ENCODE measurements at regions not wholly inside any gene's neighbourhood (a gene's known extent, or its start where the extent isn't known, plus 50 kb on each side); places are given as distances from the start of the nearest gene placed in this dataset.

DNA sequence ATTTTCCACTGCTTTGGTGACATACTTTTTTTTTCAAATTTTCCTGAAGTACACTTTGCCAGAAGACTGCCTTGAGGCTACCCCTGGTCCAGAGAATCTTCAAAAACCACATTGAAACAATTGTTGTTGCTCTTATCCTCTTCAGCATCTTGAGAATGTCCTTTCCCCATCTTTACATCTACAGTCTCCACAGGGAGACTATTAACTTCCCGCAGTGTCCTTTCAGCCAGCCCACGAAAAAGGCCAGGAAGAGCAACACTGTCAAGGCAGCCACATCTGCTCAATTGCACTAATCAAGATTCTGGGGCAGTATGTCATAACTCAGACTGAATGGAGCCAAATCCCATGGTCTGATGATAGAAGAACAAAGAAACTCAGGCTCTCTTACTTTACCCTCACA lies 148.3 kb downstream of the ENC1 start:
- H3K4me2 ChIP-seq (ENCODE audit: low read length), result no peak overlapping the region
- no peak overlapping the region for H3K27ac ChIP-seq (ENCODE audit: low read length)
- no peaks in the 10 kb centered on the region for H3K9me2 ChIP-seq (ENCODE audit: insufficient read depth, low read length)
- no peaks in the 10 kb centered on the region for H4K20me1 ChIP-seq (ENCODE audit: insufficient read depth)
- H3K4me3 ChIP-seq (ENCODE audit: low read length), result no peak overlapping the region
- no peaks in the 10 kb centered on the region for H3F3A ChIP-seq (ENCODE audit: insufficient read depth, low read length, poor library complexity, severe bottlenecking)
- no peak overlapping the region for H2AFZ ChIP-seq (ENCODE audit: low read depth, low read length)
- no peaks in the 10 kb centered on the region for H3K9me3 ChIP-seq (ENCODE audit: low read length)
- no peak overlapping the region for H3K9ac ChIP-seq (ENCODE audit: low read length)
- TF ChIP-seq, protein P1, sequence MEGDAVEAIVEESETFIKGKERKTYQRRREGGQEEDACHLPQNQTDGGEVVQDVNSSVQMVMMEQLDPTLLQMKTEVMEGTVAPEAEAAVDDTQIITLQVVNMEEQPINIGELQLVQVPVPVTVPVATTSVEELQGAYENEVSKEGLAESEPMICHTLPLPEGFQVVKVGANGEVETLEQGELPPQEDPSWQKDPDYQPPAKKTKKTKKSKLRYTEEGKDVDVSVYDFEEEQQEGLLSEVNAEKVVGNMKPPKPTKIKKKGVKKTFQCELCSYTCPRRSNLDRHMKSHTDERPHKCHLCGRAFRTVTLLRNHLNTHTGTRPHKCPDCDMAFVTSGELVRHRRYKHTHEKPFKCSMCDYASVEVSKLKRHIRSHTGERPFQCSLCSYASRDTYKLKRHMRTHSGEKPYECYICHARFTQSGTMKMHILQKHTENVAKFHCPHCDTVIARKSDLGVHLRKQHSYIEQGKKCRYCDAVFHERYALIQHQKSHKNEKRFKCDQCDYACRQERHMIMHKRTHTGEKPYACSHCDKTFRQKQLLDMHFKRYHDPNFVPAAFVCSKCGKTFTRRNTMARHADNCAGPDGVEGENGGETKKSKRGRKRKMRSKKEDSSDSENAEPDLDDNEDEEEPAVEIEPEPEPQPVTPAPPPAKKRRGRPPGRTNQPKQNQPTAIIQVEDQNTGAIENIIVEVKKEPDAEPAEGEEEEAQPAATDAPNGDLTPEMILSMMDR (IDR thresholded peaks at IDR 0.05; ENCODE audit: poor library complexity, severe bottlenecking), result no peak
- H3K36me3 ChIP-seq (ENCODE audit: insufficient read depth, low read length), result no peaks in the 10 kb centered on the region
- H3K27me3 ChIP-seq (ENCODE audit: insufficient read depth, low read depth, low read length), result no peaks in the 10 kb centered on the region
- H3K79me2 ChIP-seq (replicated peaks; ENCODE audit: insufficient read depth, low read length), result no peaks in the 10 kb centered on the region

DNA sequence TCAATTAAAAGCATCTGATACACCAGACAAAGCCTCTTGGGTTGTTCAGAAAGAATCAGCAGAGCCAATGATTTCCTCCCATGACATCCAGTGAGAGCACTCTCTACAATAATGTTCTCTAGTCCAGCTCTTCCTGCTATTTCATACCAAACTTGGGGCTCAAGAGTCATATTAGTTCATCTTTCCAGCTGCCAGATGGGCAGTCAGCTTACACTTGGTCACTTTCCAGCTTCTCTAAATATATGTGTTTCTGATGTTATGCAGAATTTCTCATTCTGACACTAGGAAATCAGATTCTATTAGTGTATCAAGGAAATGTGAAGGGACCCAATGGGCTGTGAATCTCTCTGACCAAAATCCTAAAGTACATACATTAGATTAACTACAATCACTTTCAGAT lies 148.9 kb downstream of the ENC1 start:
- TF ChIP-seq TAF1 (IDR thresholded peaks at IDR 0.05; ENCODE audit: low read depth) (no peak), RAD21 (conservative IDR thresholded peaks at IDR 0.05) (no peak), EZH2 (IDR thresholded peaks at IDR 0.05; ENCODE audit: borderline replicate concordance, insufficient read depth, low read length, poor library complexity, severe bottlenecking) (no peak)
- TF ChIP-seq, protein P2, sequence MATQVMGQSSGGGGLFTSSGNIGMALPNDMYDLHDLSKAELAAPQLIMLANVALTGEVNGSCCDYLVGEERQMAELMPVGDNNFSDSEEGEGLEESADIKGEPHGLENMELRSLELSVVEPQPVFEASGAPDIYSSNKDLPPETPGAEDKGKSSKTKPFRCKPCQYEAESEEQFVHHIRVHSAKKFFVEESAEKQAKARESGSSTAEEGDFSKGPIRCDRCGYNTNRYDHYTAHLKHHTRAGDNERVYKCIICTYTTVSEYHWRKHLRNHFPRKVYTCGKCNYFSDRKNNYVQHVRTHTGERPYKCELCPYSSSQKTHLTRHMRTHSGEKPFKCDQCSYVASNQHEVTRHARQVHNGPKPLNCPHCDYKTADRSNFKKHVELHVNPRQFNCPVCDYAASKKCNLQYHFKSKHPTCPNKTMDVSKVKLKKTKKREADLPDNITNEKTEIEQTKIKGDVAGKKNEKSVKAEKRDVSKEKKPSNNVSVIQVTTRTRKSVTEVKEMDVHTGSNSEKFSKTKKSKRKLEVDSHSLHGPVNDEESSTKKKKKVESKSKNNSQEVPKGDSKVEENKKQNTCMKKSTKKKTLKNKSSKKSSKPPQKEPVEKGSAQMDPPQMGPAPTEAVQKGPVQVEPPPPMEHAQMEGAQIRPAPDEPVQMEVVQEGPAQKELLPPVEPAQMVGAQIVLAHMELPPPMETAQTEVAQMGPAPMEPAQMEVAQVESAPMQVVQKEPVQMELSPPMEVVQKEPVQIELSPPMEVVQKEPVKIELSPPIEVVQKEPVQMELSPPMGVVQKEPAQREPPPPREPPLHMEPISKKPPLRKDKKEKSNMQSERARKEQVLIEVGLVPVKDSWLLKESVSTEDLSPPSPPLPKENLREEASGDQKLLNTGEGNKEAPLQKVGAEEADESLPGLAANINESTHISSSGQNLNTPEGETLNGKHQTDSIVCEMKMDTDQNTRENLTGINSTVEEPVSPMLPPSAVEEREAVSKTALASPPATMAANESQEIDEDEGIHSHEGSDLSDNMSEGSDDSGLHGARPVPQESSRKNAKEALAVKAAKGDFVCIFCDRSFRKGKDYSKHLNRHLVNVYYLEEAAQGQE (IDR thresholded peaks at IDR 0.05; ENCODE audit: borderline replicate concordance), result no peak
- Histone ChIP-seq H3K36me3 (ENCODE audit: insufficient read depth, low read length) (no peaks in the 10 kb centered on the region), H3K4me3 (ENCODE audit: low read length) (no peak overlapping the region), H3K27ac (ENCODE audit: low read length) (no peak overlapping the region), H3K9me2 (ENCODE audit: insufficient read depth, low read length) (no peaks in the 10 kb centered on the region), H4K20me1 (ENCODE audit: insufficient read depth) (no peaks in the 10 kb centered on the region), H3K9me3 (ENCODE audit: low read length) (no peaks in the 10 kb centered on the region), H3K9ac (ENCODE audit: low read length) (no peak overlapping the region), H3F3A (ENCODE audit: insufficient read depth, low read length, poor library complexity, severe bottlenecking) (no peaks in the 10 kb centered on the region), H3K4me2 (ENCODE audit: low read length) (no peak overlapping the region), H3K27me3 (ENCODE audit: insufficient read depth, low read depth, low read length) (no peaks in the 10 kb centered on the region), H3K79me2 (replicated peaks; ENCODE audit: insufficient read depth, low read length) (no peaks in the 10 kb centered on the region), H2AFZ (ENCODE audit: low read depth, low read length) (no peak overlapping the region)

GRCh38 chr5:74490814-74491213 lies 149.7 kb downstream of the ENC1 start:
- no peaks in the 10 kb centered on the region for H3K36me3 ChIP-seq (ENCODE audit: insufficient read depth, low read length)
- H3F3A ChIP-seq (ENCODE audit: insufficient read depth, low read length, poor library complexity, severe bottlenecking), result no peaks in the 10 kb centered on the region
- H3K9me2 ChIP-seq (ENCODE audit: insufficient read depth, low read length), result no peaks in the 10 kb centered on the region
- no peak overlapping the region for H3K9ac ChIP-seq (ENCODE audit: low read length)
- H3K27me3 ChIP-seq (ENCODE audit: insufficient read depth, low read depth, low read length), result no peaks in the 10 kb centered on the region
- H3K9me3 ChIP-seq (ENCODE audit: low read length), result no peaks in the 10 kb centered on the region
- H2AFZ ChIP-seq (ENCODE audit: low read depth, low read length), result no peak overlapping the region
- TF ChIP-seq SMC3 (conservative IDR thresholded peaks at IDR 0.05; ENCODE audit: poor library complexity) (no peak), POLR2AphosphoS5 (IDR thresholded peaks at IDR 0.05) (no peak), RAD21 (conservative IDR thresholded peaks at IDR 0.05) (no peak), MXI1 (conservative IDR thresholded peaks at IDR 0.05; ENCODE audit: poor library complexity, severe bottlenecking) (no peak), TAF1 (IDR thresholded peaks at IDR 0.05; ENCODE audit: low read depth) (no peak), EZH2 (IDR thresholded peaks at IDR 0.05; ENCODE audit: borderline replicate concordance, insufficient read depth, low read length, poor library complexity, severe bottlenecking) (no peak), EP300 (conservative IDR thresholded peaks at IDR 0.05; ENCODE audit: poor library complexity, severe bottlenecking) (no peak)
- TF ChIP-seq, protein P2 (IDR thresholded peaks at IDR 0.05; ENCODE audit: borderline replicate concordance), result no peak
- TF ChIP-seq, protein P1 (IDR thresholded peaks at IDR 0.05; ENCODE audit: poor library complexity, severe bottlenecking), result no peak
- H3K4me3 ChIP-seq (ENCODE audit: low read length), result no peak overlapping the region
- no peak overlapping the region for H3K4me2 ChIP-seq (ENCODE audit: low read length)
- H3K27ac ChIP-seq (ENCODE audit: low read length), result no peak overlapping the region
- no peaks in the 10 kb centered on the region for H3K79me2 ChIP-seq (replicated peaks; ENCODE audit: insufficient read depth, low read length)
- no peaks in the 10 kb centered on the region for H4K20me1 ChIP-seq (ENCODE audit: insufficient read depth)
